Right atrium auricular region (tissue), 2 donors: ENCODE measurements at regions not wholly inside any gene's neighbourhood (a gene's known extent, or its start where the extent isn't known, plus 50 kb on each side); places are given as distances from the start of the nearest gene placed in this dataset.
"Not testable (repeated sequence)": the region's sequence is repeated elsewhere in the genome, so short reads cannot be mapped to it uniquely, and the experiment has no call there.

Experiments used
- DNase-seq: peaks from one replicate; pipeline ENCODE4 v3.0.0-alpha.2; 2019; ENCODE audit warnings: low spot score
- H3K27ac ChIP-seq, 2 donors: fragments of 200-600 bp; sonication (generic); 1 replicate in 1 of 2; 2 replicates in 1 of 2; pipeline ENCODE4 v1.5.1; 2016 to 2019
- H3K27me3 ChIP-seq, 2 donors: fragments of 200-600 bp; sonication (generic); one replicate each; pipeline versions ENCODE4 v1.5.1 to v1.6.0; 2017 to 2019
- H3K36me3 ChIP-seq: fragments of 200-600 bp; sonication (generic); one replicate; pipeline ENCODE4 v1.5.1; 2016
- H3K4me1 ChIP-seq, 2 donors: fragments of 200-600 bp; sonication (generic); one replicate each; pipeline versions ENCODE4 v1.5.1 to v1.6.0; 2017 to 2019
- H3K4me3 ChIP-seq, 2 donors: fragments of 200-600 bp; sonication (generic); 1 replicate in 1 of 2; 2 replicates in 1 of 2; pipeline ENCODE4 v1.5.1; 2017 to 2019; ENCODE audit warnings: mild to moderate bottlenecking in 1 of 2, moderate library complexity in 1 of 2
- H3K9me3 ChIP-seq, 2 donors: fragments of 200-600 bp; sonication (generic); one replicate each; pipeline ENCODE4 v1.5.1; 2019
- CTCF ChIP-seq, 2 donors: fragments of 200-600 bp; sonication (generic); IDR thresholded peaks; one replicate each; pipeline ENCODE4 v1.5.1; 2019; ENCODE audit warnings: antibody characterized with exemption in 2 of 2

- no peaks in the 10 kb centered on the region for H3K36me3 ChIP-seq
- no peaks in the 10 kb centered on the region for H3K4me1 ChIP-seq
- H3K27me3 ChIP-seq, result no peaks in the 10 kb centered on the region
- no peak for TF ChIP-seq CTCF (IDR thresholded peaks at IDR 0.05)
- no peak for DNase-seq
- H3K4me3 ChIP-seq, result no peak overlapping the region
- no peak overlapping the region for H3K27ac ChIP-seq
- no peaks in the 10 kb centered on the region for H3K9me3 ChIP-seq
Observed at GRCh38 chr18:77405096-77405495, 155.4 kb downstream of the GALR1 start.

- no peaks in the 10 kb centered on the region for H3K4me1 ChIP-seq
- no peak for DNase-seq
- H3K36me3 ChIP-seq, result no peaks in the 10 kb centered on the region
- no peak overlapping the region for H3K27ac ChIP-seq
- H3K27me3 ChIP-seq, result no peaks in the 10 kb centered on the region
- no peak overlapping the region for H3K4me3 ChIP-seq
- H3K9me3 ChIP-seq, result no peaks in the 10 kb centered on the region
- TF ChIP-seq CTCF (IDR thresholded peaks at IDR 0.05), result no peak
Observed at GRCh38 chr18:77407733-77408132, 158.1 kb downstream of the GALR1 start.

- H3K4me3 ChIP-seq, H3K36me3 ChIP-seq, H3K27me3 ChIP-seq, DNase-seq, H3K4me1 ChIP-seq, H3K27ac ChIP-seq, H3K9me3 ChIP-seq: not testable (repeated sequence)
Observed at GRCh38 chr18:77421546-77421945, 171.9 kb downstream of the GALR1 start.

DNA sequence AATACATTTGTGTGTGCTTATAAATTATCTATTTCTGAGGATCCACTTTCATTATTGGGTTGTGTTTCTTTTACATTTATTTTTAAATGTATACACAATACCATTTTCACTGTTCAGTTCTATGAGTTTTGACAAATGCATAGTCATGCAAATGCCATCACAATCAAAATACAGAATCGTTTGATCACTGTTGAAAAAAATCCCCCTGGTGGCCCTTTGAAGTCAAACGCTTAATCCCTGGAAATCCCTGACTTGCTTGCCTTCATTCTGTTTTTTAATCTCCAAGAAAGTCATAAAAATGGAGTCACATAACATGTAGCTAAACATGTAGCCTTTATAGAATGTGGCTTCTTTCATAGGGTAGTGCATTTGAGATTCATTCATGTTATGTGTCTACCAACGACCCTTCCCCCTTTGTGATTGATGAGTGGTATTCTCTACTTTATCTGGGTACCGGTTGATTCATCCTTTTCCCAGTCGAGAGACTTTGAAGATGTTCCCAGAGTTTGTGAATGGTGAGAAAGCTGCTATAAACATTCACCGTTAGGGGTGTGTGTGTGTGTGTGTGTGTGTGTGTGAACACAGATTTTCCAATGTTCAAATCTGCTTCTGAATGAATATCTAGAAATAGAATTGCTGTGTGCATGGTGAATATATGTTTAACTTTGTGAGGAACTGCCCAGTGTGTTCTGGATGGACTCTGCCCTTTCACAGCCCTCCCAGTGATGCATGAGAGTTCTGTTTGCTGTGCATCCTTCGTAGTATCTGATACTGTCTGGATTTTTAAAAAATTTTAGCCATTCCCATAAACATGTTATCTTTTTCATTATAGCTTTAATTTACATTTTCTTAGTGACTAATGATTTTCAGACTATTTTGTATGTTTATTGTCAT, 173.6 kb downstream of the GALR1 start:
- no peak for DNase-seq
- Histone ChIP-seq H3K9me3 (no peaks in the 10 kb centered on the region), H3K27me3 (no peaks in the 10 kb centered on the region), H3K27ac (no peak overlapping the region), H3K4me1 (no peaks in the 10 kb centered on the region), H3K4me3 (no peak overlapping the region), H3K36me3 (no peaks in the 10 kb centered on the region)
- no peak for TF ChIP-seq CTCF (IDR thresholded peaks at IDR 0.05)

- H3K36me3 ChIP-seq, result no peaks in the 10 kb centered on the region
- TF ChIP-seq CTCF (IDR thresholded peaks at IDR 0.05), result no peak
- no peaks in the 10 kb centered on the region for H3K9me3 ChIP-seq
- no peaks in the 10 kb centered on the region for H3K4me1 ChIP-seq
- no peak overlapping the region for H3K27ac ChIP-seq
- H3K27me3 ChIP-seq, result no peaks in the 10 kb centered on the region
- DNase-seq, result no peak
- H3K4me3 ChIP-seq, result no peak overlapping the region
Observed at GRCh38 chr18:77433076-77433475, 183.4 kb downstream of the GALR1 start.

DNA sequence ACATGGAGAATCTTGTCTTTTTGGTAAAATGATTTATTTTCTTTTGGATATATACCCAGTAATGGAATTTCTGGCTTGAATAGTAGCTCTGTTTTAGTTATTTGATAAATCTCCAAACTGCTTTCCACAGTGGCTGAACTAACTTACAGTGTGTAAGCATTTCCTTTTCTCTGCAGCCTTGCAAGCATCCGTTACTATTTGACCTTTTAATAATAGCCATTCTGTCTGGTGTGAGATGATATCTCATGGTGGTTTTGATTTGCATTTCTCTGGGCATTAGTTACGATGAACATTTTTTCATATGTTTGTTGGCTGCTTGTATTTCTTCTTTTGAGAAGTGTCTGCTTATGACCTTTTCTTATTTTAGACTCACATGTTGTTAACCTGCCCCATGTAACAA, 190.2 kb downstream of the GALR1 start:
- no peaks in the 10 kb centered on the region for H3K27me3 ChIP-seq
- H3K27ac ChIP-seq, result no peak overlapping the region
- no peaks in the 10 kb centered on the region for H3K4me1 ChIP-seq
- no peak overlapping the region for H3K4me3 ChIP-seq
- DNase-seq, result no peak
- no peaks in the 10 kb centered on the region for H3K9me3 ChIP-seq
- H3K36me3 ChIP-seq, result no peaks in the 10 kb centered on the region
- no peak for TF ChIP-seq CTCF (IDR thresholded peaks at IDR 0.05)
